ENCODE measurements at regions not wholly inside any gene's neighbourhood (a gene's known extent, or its start where the extent isn't known, plus 50 kb on each side); places are given as distances from the start of the nearest gene placed in this dataset.
"Not testable (repeated sequence)": the region's sequence is repeated elsewhere in the genome, so short reads cannot be mapped to it uniquely, and the experiment has no call there.

DNA sequence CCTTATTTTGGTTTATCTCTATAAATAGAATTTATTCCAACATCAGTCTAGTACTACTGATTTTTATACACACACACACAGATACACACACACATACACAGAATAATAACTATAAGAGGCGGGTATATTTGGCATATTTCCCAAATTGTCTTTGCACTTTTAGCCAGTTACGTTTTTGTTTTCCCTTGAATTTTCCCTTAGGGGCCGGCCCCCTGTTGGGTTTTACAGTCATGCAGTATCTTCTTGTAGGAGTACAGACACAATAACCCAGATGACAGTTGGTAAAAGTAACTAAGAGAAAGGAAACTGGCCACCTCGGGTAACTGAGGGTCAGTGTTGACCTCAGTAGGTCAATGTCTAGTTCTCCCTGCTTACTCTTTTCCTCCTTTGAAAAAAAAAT is 50.9 kb downstream of the DISP1 start:
- no peak for DNase-seq (ENCODE audit: low read depth)

DNA sequence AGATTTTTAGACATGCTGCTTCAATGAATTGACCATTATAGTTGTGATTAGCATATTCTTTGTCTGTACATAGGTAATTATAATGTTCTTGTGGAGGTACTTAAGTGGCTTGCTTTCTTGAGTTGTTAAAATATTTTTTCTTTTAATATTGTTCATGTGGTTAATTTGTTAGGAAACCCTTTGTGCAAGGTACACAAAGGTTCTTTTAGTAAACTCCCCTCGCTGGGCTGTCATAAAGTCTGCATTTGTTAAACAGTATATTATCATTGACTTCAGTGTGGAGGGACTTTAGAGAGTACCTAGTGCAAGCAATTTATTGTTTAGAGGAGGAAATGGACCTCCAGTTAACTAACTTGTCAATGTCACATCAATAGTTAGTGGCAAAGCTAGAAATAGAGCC is 52.5 kb downstream of the DISP1 start:
- no peak for DNase-seq (ENCODE audit: low read depth)

DNA sequence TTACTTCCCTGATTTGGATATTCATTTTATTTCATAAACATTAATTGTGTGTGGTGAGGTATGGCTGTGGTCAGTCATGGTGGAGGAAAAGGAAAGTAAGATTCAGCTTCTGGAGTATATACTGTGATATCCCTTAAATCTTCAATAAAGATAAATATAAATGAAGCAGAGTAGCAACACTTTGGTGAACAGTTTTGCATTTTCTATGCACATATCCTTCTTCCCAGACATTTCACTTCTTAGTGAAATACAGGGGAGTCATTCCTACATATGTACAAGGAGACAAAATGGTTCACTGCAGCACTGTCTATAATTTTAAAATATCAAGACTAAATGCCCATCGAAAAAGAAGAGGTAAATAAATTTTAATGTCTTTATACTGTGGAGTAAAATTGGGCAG is 61.3 kb downstream of the DISP1 start:
- no peak for DNase-seq (ENCODE audit: low read depth)

DNA sequence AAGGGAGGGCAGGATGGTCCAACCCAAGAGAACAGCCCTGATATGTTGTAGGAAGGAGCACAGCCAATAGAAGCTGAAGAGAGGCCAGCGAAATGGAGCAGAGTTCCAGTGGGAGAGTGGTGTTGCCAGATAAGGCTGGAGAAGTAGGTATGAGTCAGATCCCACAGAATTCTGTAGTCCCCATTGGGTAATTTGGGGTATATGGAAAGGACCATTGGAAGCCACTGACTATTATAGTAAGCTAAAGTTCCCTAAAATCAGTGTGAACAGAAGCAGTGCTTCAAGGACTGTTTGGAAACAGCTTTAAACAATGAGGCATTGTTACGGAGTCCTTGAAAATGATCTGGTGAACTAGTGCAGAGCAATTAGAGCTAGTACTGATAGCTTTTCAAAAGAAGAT is 63.0 kb downstream of the DISP1 start:
- no peak for DNase-seq (ENCODE audit: low read depth)

DNA sequence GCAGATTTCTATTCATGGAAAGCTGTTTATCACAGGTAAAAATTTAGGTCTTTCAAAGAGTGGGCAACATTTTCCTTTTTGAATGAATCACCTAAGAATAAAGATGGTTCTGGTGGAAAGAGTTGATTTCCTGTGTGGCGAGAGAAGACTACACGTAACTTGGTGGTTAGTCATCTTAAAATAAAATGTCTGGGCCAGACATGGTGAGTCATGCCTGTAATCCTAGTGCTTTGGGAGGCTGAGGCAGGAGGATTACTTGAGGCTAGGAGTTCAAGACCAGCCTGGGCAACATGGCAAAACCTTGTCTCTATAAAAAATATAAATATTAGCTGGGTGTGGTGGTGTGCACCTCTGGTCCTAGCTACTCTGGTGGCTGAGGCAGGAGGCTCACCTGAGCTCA is 65.7 kb downstream of the DISP1 start:
- DNase-seq (ENCODE audit: low read depth): no peak

DNA sequence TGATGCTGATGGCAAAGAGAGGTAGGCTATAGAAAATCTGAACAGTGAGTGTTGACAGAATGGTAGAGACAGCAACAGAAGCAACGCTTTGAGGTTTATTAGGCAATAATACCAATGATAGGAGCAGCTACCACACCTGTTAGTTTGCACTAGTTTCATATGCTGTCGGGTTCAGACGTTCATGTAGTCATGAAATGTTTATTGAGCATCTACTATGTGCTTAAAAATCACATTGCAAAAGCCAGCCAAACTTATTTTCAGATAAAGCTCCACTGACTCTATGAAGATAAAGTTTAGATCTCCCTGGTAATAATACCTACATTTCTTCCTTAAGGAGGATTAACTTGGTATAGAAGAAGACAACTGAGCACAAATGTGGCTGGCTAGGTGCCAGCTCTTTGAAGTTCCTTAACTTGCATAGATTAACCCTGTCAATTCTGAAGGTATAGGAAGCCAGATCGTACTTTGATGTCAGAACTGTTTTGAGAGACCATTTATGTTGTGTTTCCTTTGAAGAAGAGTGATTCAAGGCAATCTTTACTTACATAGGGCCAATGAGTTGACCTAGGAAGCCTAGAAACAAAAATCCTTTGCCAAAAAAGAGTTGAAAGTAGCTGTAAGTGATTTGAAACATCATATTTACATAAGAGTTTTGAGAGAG is 71.5 kb downstream of the DISP1 start:
- DNase-seq (ENCODE audit: low read depth): no peak

DNA sequence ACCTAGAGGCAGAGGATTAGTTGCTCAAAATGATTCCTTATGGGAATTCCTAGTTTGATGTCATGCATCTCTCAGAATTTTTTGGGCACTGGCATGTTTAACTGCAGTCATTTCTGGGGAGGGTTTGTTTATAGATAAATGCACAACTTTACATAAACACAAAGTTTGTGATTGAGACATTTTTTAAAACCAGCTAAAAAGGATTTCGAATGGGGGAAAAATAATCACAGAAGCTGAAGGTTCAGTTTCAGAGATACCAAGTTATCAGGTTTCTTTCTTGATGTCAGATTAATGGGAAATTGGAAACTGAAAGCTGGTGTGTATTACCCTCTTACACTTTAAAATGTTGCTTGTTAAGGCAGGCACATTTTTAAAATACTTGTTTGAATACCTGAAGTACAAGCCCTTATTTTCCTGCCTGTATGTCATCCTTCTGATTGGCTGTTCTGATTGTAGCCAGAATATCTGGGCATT is 72.1 kb downstream of the DISP1 start:
- DNase-seq (ENCODE audit: low read depth): no peak

DNA sequence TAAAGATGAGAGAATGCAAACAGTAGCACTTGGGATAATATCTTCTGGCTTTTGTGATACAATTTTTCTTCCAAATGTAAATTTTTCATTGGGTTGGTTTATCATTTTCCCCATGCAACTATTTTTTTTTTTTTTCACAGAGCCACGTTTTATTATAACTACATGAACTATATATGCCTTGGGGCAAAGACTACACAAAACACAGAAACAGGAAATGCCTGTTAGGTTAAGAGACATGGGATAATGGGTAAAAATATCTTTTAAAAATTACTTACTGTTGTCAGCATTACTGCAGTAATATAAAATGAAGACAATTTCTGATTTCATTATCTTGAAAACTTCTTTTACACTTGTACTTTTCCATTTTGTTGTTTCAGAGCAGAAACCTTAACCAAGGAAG is 74.6 kb downstream of the DISP1 start:
- DNase-seq (ENCODE audit: low read depth): no peak

DNA sequence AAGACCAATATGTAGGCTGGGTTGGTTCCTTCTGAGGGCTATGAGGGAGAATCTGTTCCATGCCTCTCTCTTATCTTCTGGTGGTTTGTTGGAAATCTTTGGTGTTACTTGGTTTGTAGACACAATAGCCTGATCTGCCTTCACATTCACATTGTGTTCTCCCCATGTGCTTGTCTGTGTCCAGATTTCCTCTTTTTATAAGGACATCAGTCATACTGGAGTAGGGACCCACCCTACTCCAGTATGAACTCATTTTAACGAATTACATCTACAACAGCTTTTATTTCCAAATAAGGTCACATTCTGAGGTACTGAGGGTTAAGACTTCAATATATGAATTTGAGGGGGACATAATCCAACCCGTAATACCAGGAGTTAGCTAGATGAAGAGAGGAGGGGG is 75.9 kb downstream of the DISP1 start:
- DNase-seq (ENCODE audit: low read depth): no peak

DNA sequence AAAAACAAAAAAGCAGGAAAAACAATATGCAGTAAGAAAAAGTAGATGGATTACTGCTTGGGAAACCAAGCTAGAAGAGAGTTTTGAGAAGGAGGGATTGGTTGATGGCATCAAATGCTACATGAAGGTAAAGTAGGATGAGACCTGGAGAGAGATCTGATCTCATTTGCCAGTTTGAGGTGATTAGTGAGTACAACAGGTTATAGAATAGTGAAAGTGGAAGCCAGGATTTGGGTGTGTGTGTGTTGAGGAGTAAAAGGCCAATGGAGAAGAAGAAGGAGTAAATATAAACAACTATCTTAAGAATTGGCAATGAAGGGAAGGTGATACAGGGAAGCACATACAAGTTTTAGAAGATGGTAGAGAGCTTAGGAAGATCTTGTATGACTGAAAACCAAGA is 76.7 kb downstream of the DISP1 start:
- no peak for DNase-seq (ENCODE audit: low read depth)

DNA sequence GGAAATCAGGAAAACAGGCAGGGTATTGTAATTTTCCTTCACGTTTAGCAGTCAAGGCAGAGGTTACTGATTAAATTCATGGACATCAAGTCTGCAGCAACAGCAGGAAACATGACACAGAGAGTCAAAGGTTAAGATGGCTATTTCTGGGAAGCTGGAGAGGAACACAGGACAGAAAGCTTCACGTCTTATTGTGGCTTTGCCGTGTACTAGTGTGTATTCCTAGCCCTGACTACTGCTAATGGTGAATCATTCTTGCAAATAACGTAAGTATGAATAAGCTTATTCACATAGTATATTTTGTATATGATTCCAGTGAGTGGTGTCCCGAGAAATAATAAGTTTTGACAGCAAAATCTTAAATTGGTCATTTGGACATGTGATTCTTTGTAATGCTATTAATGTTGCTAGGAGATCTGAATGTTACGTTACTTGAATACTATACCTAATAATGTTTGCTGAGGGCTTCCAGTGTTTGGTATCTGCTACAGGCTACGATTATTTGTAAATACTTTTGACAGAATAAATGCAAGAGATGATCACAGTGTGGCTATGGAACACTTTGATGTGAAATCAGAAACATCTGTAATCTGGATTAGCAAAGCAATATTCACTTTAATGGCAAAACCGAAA is 77.4 kb downstream of the DISP1 start:
- DNase-seq (ENCODE audit: low read depth): no peak

DNA sequence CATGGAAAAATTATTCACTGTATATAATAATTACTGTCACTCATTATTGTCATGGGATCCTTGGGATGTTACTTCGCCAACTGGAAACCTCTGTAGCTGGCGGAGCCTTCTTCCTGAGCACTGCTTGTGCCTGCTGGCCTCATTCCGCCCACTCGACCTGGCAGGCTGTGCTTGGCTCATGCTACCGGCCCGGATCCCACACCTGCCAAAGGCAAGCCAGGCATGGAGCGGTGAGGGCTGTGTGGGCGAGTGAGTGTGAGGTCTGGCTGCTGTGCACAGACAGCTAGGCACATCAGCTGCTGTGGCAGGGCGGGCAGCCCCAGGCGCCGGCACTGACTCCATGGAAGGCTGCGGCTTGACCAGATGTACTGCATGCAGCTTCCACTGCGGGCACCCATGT is 78.4 kb downstream of the DISP1 start:
- DNase-seq (ENCODE audit: low read depth): no peak

DNA sequence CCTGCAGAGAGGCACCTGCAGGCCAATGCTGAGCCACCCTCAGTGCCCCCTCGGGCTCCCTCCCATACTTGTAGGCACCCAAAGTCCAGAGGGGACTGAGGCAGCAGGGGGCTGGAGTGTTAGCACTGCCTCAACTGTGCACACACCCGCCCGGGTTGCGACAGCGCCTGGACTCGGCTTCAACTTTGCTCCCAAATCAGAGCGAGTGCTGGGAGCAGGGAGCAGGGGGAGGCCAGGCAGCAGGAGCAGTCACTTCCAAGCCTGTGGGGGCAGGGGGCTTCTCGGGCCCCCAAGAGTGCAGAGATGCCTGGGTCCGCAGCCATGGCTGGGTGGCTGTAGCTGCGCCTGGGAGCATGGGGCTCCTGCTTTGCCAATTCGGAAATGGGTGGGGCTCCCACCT is 79.5 kb downstream of the DISP1 start:
- DNase-seq (ENCODE audit: low read depth): no peak

DNA sequence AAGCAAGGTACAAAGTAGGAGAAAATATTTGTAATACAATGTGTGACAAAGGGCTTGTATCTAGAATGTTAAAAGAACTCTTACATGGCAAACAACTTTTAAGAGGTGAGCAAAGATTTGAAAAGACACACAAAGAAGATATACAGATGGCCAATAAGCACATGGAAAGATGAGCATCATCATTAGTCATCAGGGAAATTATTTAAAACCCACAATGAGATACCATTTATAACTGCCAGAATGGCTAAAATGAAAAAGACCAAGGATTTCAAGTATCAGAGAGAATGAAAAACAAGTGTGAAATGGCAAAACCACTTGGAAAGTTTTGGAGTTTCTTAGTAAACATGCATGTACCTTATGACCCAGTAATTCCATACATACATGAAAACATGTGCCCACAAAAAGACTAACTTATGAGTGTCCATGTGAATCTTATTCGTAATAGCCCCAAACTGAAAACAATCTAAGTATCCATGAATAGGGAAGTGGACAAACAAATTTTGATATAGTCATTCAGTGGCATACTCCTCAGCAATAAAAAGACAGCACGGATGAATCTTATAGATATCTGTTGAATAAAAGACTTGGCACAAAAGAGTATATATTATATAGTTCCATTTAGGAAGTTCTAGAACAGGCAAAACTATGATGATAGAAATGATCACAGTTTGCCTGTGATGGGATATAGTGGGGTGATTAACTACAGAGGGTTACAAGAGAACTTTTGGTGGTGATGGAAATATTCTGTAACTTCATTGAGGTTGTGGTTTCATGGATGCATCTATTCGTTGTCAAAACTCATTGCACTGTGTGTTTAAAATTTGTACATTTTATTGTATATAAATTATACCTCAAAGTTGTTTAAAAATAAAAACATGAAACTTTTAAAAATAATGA is 82.0 kb downstream of the DISP1 start:
- no peak for DNase-seq (ENCODE audit: low read depth)

DNA sequence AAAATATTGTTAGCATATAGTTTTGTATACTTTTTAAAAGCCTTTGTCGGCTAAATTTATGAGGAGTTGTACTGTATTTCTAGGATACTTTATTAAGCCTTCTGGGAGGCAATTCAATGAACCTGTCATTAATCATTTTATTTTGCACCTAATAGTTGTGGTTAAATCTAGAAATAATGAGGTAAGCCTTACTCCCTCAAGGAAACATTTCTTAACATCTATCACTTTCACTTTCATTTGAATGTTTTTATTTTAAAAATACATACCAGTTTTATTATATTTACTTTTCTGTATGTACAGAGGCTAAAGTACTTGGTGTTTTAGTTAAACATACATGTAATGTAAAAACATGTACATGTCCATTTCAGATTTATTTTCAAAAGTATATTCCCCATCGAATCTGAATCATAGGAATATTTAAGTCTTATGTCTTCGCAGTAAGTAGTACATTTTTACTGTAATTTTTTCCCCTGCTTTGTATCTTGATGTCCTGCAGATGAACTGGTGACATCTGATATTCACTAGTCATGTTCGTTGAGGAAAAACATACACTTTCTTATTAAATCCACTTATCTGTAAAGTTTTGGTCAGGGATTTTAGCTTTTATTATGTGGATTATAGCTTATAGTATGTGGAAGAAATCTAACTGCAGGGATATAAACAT is 82.8 kb downstream of the DISP1 start:
- DNase-seq (ENCODE audit: low read depth): no peak

DNA sequence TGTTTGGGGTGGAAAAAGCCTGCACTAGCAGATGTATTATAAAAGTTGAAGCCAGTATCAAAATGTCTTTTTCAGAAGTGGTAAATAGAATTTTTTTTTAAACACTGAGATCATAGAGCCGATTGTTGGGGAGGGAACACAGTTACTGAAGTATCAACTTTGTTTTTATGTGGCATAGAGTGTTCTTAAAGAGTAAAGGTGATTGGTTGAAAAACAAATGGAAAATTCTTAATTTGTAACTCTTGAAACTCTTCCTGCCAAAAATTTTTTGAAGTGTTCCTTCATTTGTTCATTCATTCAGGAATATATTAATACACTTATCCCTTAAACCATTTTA is 83.3 kb downstream of the DISP1 start:
- no peak for DNase-seq (ENCODE audit: low read depth)

DNA sequence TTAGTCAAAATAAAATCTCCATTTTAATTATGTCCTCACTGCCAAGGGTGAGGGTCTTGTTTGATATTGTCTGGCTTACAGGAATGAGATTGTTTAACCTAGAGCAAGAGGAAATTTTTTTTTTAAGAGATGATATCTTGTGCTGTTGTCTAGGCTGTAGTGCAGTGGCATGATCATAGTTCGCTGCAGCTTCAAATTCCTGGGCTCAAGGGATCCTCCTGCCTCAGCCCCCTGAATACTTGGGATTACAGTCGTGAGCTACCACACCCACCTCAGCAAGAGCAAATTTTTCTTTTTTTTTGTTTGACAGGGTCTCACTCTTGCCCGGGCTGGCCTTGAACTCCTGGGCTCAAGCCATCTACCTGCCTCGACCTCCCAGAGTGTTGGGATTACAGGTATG is 84.6 kb downstream of the DISP1 start:
- DNase-seq (ENCODE audit: low read depth): no peak

DNA sequence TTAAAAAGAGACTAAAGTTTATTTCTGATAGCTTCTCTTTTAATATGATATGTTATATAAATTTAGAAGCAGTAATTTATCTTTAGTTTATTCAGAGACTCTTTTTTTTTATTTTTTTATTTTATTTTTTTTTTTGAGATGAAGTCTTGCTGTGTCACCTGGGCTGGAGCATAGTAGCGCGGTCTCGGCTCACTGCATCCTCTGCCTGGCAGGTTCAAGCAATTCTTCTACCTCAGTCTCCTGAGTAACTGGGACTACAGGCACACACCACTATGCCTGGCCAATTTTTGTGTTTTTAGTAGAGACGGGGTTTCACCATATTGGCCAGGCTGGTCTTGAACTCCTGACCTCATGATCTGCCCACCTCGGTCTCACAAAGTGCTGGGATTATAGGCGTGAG is 89.6 kb downstream of the DISP1 start:
- DNase-seq (ENCODE audit: low read depth): no peak

DNA sequence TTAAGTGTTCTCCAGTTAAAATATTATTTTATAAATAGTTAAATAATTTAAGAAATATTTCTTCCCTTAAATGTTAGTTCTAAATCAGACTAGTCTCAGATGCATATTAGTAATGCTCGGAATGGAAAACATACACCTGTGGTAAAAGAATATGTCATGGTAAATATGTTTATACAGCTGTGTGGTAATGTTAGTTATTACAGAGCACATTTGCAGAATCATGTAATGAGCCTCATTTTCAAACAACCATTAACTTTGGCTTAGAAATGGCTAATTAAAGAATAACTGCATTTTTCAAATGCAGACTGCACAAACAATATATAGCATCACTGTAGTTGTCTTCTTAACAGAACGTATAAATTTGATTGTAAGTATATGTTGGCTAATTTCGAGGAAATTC is 90.3 kb downstream of the DISP1 start:
- DNase-seq (ENCODE audit: low read depth): no peak

DNA sequence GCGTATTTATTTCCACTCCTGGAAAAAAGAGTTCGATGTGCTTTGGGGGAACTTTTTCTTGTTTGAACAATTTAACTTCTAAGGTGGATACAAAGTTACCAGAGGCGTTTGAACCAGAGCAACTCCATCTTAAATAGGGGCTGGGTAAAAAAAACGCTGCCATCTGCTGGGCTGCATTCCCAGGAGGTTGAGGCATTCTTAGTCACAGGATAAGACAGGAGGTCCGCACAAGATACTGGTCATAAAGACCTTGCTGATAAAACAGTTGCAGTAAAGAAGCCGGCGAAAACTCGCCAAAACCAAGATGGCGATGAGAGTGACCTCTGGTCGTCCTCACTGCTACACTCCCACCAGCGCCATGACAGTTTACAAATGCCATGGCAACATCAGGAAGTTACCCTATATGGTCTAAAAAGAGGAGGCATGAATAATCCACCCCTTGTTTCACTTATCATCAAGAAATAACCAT is 91.5 kb downstream of the DISP1 start:
- DNase-seq (ENCODE audit: low read depth): not testable (repeated sequence)

DNA sequence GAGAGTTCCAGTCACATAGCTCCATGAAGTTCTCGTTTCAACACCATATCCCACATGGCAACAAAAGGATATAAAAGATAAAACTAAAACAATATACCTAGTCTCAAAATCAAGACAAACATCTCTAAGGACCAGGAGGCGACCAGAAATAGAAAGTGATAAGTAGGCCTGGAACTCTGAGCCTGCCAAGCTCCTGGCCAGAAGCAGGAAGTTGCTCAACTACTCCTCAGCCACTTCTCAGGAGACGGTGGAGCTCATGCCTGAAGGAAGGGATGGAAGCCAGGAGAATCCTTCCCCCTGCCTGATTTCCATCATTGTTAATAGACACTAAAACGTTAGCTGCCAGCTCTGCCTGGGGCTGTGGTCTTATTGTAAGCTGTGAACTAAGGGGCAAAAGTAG is 94.7 kb downstream of the DISP1 start:
- no peak for DNase-seq (ENCODE audit: low read depth)

DNA sequence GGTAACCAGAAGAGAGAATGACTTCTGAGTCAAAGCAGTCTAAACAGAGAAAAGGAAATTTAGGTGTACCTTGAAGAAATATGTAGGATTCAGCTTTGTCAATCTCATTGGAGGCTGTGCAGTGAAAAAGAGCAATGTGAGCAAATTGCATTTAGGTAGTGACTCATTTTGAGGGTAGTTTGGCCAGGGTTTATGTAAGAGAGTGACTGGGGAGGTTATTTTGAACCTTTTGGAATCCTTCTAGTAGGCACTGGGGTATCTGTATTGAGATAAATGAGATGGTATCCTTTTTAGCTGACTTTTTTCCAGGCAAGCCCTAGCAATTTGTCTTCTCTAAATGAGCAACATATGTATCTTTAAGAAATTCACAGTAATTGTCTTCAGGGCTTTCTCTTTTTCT is 95.9 kb downstream of the DISP1 start:
- DNase-seq (ENCODE audit: low read depth): no peak

DNA sequence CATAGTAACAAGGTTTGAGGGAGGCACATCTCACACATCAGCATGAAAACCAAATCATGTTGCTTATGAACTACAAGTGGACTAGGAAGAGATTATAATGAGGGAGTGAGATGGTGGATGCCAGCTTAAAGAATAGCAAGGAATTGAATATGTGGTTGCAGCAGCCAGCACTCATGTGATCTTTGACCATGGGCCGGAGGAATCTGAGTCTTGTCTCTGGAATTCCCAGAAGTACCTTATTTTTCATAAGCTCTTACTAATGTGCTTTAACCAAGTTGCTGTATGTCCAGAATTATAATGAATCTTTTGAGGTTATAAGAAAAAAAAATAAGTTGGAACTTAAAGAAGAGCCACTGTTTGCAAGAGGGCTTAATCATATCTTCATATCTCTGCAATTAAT is 97.0 kb downstream of the DISP1 start:
- DNase-seq (ENCODE audit: low read depth): no peak
